C4-2B (cell line): ENCODE measurements at regions not wholly inside any gene's neighbourhood (a gene's known extent, or its start where the extent isn't known, plus 50 kb on each side); places are given as distances from the start of the nearest gene placed in this dataset.

Source experiments
- H3K27ac ChIP-seq: fragments of 450-650 bp; 2 replicates; pipeline ENCODE4 v1.5.1; 2017
- ZFX ChIP-seq: fragments of 450-650 bp; IDR thresholded peaks from 2 replicates; pipeline ENCODE4 v1.6.1; 2017
- TF ChIP-seq, protein P1 (sequence below): fragments of 450-650 bp; conservative IDR thresholded peaks from 2 replicates; pipeline ENCODE4 v1.5.1; 2017; ENCODE audit warnings: mild to moderate bottlenecking

DNA sequence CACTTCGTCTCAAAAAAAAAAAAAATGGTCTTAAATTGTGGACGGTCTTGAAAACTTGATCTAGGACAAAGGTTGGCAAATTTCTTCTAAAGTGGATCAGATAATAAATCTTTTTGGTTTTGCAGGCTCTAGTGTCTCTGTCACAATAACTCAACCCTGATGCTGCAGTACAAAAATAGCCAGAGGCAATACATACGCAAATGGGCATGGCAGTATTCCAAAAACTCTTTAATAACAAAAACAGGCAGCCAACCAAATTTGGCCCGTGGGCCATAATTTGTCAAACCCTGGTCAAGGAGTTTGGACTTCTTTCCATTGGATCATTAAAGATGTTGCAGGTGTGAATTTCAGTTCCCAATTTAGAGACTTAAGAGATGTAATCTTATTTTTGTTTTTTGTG is 93.5 kb upstream of the MRI1 start:
- no peak overlapping the region for H3K27ac ChIP-seq
- no peak for TF ChIP-seq ZFX
- TF ChIP-seq, protein P1, sequence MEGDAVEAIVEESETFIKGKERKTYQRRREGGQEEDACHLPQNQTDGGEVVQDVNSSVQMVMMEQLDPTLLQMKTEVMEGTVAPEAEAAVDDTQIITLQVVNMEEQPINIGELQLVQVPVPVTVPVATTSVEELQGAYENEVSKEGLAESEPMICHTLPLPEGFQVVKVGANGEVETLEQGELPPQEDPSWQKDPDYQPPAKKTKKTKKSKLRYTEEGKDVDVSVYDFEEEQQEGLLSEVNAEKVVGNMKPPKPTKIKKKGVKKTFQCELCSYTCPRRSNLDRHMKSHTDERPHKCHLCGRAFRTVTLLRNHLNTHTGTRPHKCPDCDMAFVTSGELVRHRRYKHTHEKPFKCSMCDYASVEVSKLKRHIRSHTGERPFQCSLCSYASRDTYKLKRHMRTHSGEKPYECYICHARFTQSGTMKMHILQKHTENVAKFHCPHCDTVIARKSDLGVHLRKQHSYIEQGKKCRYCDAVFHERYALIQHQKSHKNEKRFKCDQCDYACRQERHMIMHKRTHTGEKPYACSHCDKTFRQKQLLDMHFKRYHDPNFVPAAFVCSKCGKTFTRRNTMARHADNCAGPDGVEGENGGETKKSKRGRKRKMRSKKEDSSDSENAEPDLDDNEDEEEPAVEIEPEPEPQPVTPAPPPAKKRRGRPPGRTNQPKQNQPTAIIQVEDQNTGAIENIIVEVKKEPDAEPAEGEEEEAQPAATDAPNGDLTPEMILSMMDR, result no peak

DNA sequence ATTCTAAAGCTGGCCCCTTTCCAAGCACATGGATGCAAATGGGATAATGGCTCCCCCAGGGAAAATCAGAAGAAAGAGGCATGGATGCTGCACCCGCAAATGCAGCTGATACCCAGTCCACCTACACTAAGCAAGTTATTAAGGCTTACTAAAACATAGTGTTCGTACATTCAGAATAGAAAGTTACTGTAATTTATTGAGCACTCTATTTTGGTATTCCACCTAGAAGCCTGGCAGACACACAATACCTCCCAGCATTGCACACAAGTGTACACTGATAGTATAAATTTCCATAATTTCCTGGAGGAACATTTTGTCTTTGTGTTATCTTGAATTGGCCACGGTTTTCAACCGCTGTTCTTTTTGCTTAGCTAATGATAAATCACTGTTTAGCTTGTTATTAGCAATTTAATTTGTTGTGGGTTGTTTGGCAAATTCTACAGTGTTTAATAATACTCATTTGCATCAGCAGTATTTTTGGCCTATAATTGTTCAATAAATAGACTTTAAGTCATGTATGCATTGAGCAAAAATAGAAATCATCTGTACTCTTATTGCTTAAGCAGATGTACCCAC is 94.5 kb upstream of the MRI1 start:
- H3K27ac ChIP-seq, result no peak overlapping the region
- TF ChIP-seq, protein P1, result no peak

DNA sequence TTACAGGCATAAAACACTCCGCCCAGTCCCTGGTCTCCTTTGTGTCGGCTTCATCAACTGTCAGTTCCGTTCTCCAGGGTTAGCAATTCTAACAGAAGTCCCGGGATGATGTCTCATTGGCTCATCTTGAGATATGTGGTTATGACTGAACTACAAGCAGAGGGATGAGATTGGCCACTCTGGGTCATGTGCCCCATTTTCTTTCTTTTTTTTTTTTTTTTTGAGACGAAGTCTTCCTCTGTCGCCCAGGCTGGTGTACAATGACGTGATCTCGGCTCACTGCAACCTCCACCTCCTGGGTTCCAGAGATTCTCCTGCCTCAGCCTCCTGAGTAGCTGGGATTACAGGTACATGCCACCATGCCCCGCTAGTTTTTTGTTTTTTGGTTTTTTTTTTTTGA is 95.4 kb upstream of the MRI1 start:
- TF ChIP-seq, protein P1, result no peak
- no peak for TF ChIP-seq ZFX
- no peak overlapping the region for H3K27ac ChIP-seq

GRCh38 chr19:13666165-13666564 is 98.2 kb upstream of the MRI1 start:
- H3K27ac ChIP-seq, result no peak overlapping the region
- no peak for TF ChIP-seq ZFX
- TF ChIP-seq, protein P1, result no peak

- TF ChIP-seq ZFX, result no peak
- TF ChIP-seq, protein P1, result no peak
- H3K27ac ChIP-seq, result no peak overlapping the region
These were observed 99.0 kb upstream of the MRI1 start for GRCh38 chr19:13665125-13665905.

DNA sequence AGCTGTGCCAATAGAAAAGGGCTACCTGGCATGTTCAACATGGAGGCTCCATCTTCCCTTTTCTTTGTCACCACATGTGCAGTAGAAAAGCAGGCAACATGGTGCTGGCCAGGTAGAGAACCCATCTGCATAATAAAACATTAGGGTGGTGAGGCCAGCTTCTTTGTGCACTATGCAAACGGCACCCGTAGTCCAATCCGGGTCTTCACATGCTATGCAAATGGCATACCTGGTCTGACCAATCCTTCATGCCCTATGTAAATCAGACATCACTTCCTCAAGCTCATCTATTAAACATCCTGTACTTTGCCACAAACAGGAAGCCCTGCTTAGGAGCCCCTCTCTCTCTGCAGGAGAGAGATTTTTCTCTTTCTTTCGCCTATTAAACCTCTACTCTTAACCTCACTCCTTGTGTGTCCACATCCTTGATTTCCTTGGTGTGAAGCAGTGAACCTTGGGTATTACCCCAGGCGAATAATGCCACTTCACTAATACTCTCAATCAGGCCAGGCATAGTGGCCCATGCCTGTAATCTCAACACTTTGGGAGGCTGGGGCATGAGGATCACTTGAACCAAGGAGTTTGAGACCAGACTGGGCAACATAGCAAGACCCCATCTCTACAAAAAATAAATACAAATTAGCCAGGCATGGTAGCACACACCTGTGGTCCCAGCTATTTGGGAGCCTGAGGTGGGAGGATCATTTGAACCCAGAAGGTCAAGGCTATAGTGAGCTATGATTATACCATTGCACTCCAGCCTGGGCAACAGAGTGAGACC is 111.3 kb upstream of the MRI1 start:
- TF ChIP-seq ZFX, result no peak
- TF ChIP-seq, protein P1, result no peak
- H3K27ac ChIP-seq, result no peak overlapping the region

DNA sequence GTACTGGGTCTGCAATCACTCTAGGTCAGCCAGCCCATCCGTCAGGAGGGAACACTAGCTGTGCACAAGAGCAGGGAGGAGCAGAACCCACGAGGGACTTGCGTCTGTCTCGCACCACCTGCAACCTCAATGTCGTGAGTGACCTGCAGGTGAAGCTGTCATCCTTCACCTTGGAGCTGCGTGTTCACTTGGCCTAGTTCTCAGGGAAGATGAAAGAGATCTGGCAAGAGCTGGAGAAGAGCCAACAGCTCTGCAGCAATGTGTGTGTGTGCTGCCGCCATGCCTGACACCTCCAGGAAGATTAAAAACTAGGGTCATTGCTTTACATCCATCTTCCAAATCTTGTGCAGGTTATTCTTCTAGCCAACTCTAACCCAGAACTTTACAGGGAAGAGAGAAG is 117.6 kb upstream of the MRI1 start:
- no peak overlapping the region for H3K27ac ChIP-seq
- TF ChIP-seq, protein P1, result no peak
- TF ChIP-seq ZFX, result no peak
